ENCODE measurements at regions not wholly inside any gene's neighbourhood (a gene's known extent, or its start where the extent isn't known, plus 50 kb on each side); places are given as distances from the start of the nearest gene placed in this dataset.

DNA sequence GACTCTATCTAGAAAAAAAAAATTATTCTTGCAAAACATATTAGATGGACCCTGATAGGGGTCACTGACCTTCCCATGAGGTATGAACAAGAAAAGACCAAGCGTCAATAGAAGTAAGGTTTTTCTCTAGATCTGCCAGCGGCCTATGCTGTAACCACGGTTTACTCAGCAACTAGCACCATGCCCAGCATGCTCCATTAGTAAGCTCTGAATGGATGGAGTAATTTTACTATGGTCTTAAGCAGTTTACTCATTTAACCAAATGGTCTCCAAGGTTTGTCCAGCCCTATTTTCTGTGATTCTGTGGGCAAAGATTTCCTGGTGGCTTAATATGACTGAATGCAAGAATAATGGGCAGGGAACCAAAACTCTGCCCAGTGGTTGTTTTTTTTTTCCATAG, 113.9 kb downstream of the ADSS2 start:
- no peaks in the 10 kb centered on the region for H3K27me3 ChIP-seq (ENCODE audit: control insufficient read depth in 4 of 4, insufficient read depth in 4 of 4, low read length in 3 of 4)
- H3K4me1 ChIP-seq (ENCODE audit: control insufficient read depth in 4 of 4, insufficient read depth in 4 of 4, low read length in 3 of 4), result no peaks in the 10 kb centered on the region
- no peak overlapping the region for H3K27ac ChIP-seq (ENCODE audit: low read depth in 1 of 2, low read length in 2 of 2)
- H3K36me3 ChIP-seq (ENCODE audit: control insufficient read depth in 4 of 4, insufficient read depth in 3 of 4, low read depth in 1 of 4, low read length in 3 of 4), result no peaks in the 10 kb centered on the region
- 85% methylated on average over 3 of the region's 3 CpGs for WGBS
- no peaks in the 10 kb centered on the region for H3K9me3 ChIP-seq (ENCODE audit: control insufficient read depth in 4 of 4, low read length in 3 of 4)
- H3K9ac ChIP-seq (ENCODE audit: low read depth in 1 of 2, low read length in 2 of 2), result no peak overlapping the region
- DNase-seq (ENCODE audit: low spot score), result no peak
- no peak for TF ChIP-seq ZBTB33 (IDR thresholded peaks at IDR 0.05)
- TF ChIP-seq SP1 (IDR thresholded peaks at IDR 0.05), result no peak
- TF ChIP-seq GABPA (IDR thresholded peaks at IDR 0.05 in 1 of 2, conservative IDR thresholded peaks at IDR 0.05 in 1 of 2), result no peak
- no peak for TF ChIP-seq HNF4G (IDR thresholded peaks at IDR 0.05)
- no peak overlapping the region for H3K4me3 ChIP-seq (ENCODE audit: low read depth in 1 of 3, low read length in 3 of 3)

- WGBS, result 84% methylated on average over 11 of the region's 11 CpGs
- Histone ChIP-seq H3K9ac (ENCODE audit: low read depth in 1 of 2, low read length in 2 of 2) (no peak overlapping the region), H3K36me3 (ENCODE audit: control insufficient read depth in 4 of 4, insufficient read depth in 3 of 4, low read depth in 1 of 4, low read length in 3 of 4) (no peaks in the 10 kb centered on the region)
Observed at GRCh38 chr1:244339073-244339692, 112.5 kb downstream of the ADSS2 start.

DNA sequence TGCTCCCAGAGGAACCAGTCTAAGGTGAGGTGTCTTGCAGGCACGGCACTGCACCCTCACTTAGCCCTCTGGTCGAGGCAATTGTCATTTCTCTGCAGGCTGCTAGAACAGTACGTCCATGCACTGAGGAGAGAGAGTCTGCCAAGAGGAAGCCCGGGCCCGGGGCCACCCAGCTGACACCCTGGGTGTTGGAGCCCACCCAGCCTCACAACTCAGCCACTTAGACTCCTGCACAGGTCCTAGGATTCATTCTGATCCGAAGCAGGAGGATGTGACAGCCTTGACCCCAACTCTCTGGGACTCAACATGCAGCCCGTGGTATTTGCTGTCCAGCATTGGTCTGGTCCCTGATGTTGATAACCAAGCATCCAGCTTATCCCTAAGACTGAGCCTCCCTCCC, 111.9 kb downstream of the ADSS2 start:
- no peak for DNase-seq (ENCODE audit: low spot score)
- Histone ChIP-seq H3K27ac (ENCODE audit: low read depth in 1 of 2, low read length in 2 of 2) (no peak overlapping the region), H3K4me1 (ENCODE audit: control insufficient read depth in 4 of 4, insufficient read depth in 4 of 4, low read length in 3 of 4) (no peaks in the 10 kb centered on the region), H3K27me3 (ENCODE audit: control insufficient read depth in 4 of 4, insufficient read depth in 4 of 4, low read length in 3 of 4) (no peaks in the 10 kb centered on the region), H3K4me3 (ENCODE audit: low read depth in 1 of 3, low read length in 3 of 3) (no peak overlapping the region), H3K9ac (ENCODE audit: low read depth in 1 of 2, low read length in 2 of 2) (no peak overlapping the region), H3K36me3 (ENCODE audit: control insufficient read depth in 4 of 4, insufficient read depth in 3 of 4, low read depth in 1 of 4, low read length in 3 of 4) (no peaks in the 10 kb centered on the region), H3K9me3 (ENCODE audit: control insufficient read depth in 4 of 4, low read length in 3 of 4) (no peaks in the 10 kb centered on the region)
- 82% methylated on average over 7 of the region's 7 CpGs for WGBS
- TF ChIP-seq SP1 (IDR thresholded peaks at IDR 0.05) (no peak), GABPA (IDR thresholded peaks at IDR 0.05 in 1 of 2, conservative IDR thresholded peaks at IDR 0.05 in 1 of 2) (no peak), JUND (IDR thresholded peaks at IDR 0.05) (no peak), ZBTB33 (IDR thresholded peaks at IDR 0.05) (no peak), HNF4A (conservative IDR thresholded peaks at IDR 0.05) (no peak), FOXA2 (IDR thresholded peaks at IDR 0.05) (no peak)
- TF ChIP-seq, protein P1, sequence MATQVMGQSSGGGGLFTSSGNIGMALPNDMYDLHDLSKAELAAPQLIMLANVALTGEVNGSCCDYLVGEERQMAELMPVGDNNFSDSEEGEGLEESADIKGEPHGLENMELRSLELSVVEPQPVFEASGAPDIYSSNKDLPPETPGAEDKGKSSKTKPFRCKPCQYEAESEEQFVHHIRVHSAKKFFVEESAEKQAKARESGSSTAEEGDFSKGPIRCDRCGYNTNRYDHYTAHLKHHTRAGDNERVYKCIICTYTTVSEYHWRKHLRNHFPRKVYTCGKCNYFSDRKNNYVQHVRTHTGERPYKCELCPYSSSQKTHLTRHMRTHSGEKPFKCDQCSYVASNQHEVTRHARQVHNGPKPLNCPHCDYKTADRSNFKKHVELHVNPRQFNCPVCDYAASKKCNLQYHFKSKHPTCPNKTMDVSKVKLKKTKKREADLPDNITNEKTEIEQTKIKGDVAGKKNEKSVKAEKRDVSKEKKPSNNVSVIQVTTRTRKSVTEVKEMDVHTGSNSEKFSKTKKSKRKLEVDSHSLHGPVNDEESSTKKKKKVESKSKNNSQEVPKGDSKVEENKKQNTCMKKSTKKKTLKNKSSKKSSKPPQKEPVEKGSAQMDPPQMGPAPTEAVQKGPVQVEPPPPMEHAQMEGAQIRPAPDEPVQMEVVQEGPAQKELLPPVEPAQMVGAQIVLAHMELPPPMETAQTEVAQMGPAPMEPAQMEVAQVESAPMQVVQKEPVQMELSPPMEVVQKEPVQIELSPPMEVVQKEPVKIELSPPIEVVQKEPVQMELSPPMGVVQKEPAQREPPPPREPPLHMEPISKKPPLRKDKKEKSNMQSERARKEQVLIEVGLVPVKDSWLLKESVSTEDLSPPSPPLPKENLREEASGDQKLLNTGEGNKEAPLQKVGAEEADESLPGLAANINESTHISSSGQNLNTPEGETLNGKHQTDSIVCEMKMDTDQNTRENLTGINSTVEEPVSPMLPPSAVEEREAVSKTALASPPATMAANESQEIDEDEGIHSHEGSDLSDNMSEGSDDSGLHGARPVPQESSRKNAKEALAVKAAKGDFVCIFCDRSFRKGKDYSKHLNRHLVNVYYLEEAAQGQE (IDR thresholded peaks at IDR 0.05), result no peak

More at GRCh38 chr1:244339073-244339692, 112.5 kb downstream of the ADSS2 start:
- Histone ChIP-seq H3K27ac (ENCODE audit: low read depth in 1 of 2, low read length in 2 of 2) (no peak overlapping the region), H3K9me3 (ENCODE audit: control insufficient read depth in 4 of 4, low read length in 3 of 4) (no peaks in the 10 kb centered on the region), H3K4me3 (ENCODE audit: low read depth in 1 of 3, low read length in 3 of 3) (no peak overlapping the region), H3K4me1 (ENCODE audit: control insufficient read depth in 4 of 4, insufficient read depth in 4 of 4, low read length in 3 of 4) (no peaks in the 10 kb centered on the region), H3K27me3 (ENCODE audit: control insufficient read depth in 4 of 4, insufficient read depth in 4 of 4, low read length in 3 of 4) (no peaks in the 10 kb centered on the region)
- no peak for DNase-seq (ENCODE audit: low spot score)
- no peak for TF ChIP-seq NR2F2 (IDR thresholded peaks at IDR 0.05)
- TF ChIP-seq CTCF (IDR thresholded peaks at IDR 0.05; ENCODE audit: low read depth, low read length, missing input control), result no peak
- no peak for TF ChIP-seq HNF4G (IDR thresholded peaks at IDR 0.05)

Measured in liver (tissue), 8 donors.